ENCODE measurements at regions not wholly inside any gene's neighbourhood (a gene's known extent, or its start where the extent isn't known, plus 50 kb on each side); places are given as distances from the start of the nearest gene placed in this dataset.
"Not testable (repeated sequence)": the region's sequence is repeated elsewhere in the genome, so short reads cannot be mapped to it uniquely, and the experiment has no call there.

DNA sequence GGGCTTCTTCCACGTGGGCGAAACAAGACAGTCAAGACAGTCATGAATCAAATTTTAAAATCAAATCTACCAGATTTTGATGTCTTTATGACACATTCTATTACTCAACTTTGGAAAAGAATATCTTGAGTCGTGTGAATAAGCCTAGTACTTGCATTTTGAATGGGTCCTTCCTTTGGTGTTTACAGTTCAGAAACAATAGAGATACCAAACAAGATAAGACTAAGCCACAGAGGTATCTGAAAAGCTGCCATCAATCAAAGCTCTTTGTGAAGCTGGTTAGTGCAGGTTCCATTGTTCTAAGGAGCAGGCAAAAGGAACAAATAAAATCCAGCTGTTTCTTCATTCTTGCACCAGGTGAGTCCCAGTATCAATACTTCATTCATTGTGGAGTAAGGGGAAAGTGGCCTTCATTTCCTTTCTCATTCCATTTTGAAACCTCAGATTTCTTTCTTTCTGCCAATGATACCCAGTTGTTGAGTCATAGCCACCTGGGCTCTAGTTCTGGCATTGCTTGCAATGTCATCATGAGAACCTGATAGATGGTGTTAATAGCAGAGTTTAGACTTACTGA lies 151.7 kb upstream of the L3MBTL4 start:
- Histone ChIP-seq H3K4me1 (ENCODE audit: insufficient read depth, low read length) (no peaks in the 10 kb centered on the region), H3K4me3 (ENCODE audit: low read length) (no peak overlapping the region), H3K36me3 (ENCODE audit: insufficient read depth, low read length) (no peaks in the 10 kb centered on the region), H2AFZ (ENCODE audit: low read depth, low read length) (no peak overlapping the region), H3K27me3 (ENCODE audit: insufficient read depth, low read length) (no peaks in the 10 kb centered on the region), H3K9me3 (ENCODE audit: low read length) (no peaks in the 10 kb centered on the region)

DNA sequence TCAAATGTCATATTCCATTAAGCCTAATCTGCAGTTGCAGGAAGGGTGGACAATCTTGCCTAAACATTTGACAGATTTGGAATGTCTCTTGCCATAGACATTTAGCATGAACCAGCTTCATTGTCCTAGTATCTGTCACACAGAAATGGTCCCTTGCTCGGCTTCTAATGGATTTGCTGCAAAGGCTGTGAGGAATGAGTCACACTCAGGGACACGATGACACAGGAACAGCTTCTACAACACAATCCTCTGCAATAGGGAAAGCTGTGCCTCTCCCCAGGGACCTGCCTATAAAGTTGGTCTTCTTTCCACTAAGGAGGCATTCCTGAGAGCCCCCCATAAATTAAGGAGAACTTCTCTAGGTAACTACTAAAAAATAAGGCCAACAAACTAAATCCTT lies 155.1 kb upstream of the L3MBTL4 start:
- H3K4me3 ChIP-seq (ENCODE audit: low read length), result no peak overlapping the region

DNA sequence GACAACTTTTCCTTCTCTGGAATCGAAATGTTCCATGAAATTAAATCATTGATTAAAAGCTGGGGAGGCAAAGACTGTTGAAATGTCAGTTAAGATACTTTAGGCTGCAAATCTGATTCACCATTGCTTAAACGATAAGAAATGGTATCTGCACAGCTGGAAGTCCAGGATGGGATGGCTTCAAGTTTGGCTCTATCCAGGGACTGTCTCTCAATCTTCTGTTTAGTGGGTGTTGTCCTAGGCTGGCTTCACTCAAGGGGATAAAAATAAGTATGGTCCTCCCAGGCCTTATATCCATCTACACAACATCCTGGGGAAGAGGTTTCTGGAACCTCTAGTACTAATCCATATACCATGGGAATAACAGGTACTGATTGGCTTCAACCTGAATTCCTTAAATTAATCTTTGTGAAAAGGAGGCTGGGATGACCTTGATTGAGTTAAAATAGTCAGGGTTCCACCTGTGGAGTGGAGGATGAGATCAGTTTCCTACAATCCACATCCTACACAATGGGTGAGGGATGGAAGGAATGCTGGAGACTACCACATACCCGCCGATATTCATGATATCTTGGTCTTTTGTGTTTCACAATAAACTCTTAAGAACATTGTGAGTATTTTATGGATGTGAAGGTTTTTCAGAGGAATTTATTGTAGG lies 156.0 kb upstream of the L3MBTL4 start:
- no peak overlapping the region for H2AFZ ChIP-seq (ENCODE audit: low read depth, low read length)
- no peaks in the 10 kb centered on the region for H3K9me3 ChIP-seq (ENCODE audit: low read length)
- no peak overlapping the region for H3K4me3 ChIP-seq (ENCODE audit: low read length)
- no peaks in the 10 kb centered on the region for H3K36me3 ChIP-seq (ENCODE audit: insufficient read depth, low read length)
- no peaks in the 10 kb centered on the region for H3K4me1 ChIP-seq (ENCODE audit: insufficient read depth, low read length)
- no peaks in the 10 kb centered on the region for H3K27me3 ChIP-seq (ENCODE audit: insufficient read depth, low read length)

More for the DNA sequence above, 155.1 kb upstream of the L3MBTL4 start:
- Histone ChIP-seq H3K4me1 (ENCODE audit: insufficient read depth, low read length) (no peaks in the 10 kb centered on the region), H3K36me3 (ENCODE audit: insufficient read depth, low read length) (no peaks in the 10 kb centered on the region), H2AFZ (ENCODE audit: low read depth, low read length) (no peak overlapping the region), H3K27me3 (ENCODE audit: insufficient read depth, low read length) (no peaks in the 10 kb centered on the region), H3K9me3 (ENCODE audit: low read length) (no peaks in the 10 kb centered on the region)

DNA sequence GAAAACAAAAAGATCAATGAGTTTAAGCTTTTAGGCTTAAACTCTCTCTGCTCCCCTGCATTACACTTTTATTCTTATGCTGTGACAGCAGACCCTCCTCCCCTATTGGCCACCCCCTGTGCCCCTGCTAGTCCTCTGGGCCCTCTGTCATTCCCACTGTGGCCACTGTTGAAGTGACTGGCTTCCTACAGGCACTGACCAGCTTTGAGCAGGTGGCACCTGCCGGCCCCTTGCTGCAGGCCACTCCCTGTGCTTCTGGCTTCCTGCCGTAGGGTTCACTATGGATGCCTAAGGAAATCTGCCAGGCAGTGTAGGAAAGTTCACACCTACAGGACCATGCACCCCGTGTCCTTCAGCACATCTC lies 156.5 kb upstream of the L3MBTL4 start:
- Histone ChIP-seq H3K4me1 (ENCODE audit: insufficient read depth, low read length) (no peaks in the 10 kb centered on the region), H2AFZ (ENCODE audit: low read depth, low read length) (no peak overlapping the region), H3K36me3 (ENCODE audit: insufficient read depth, low read length) (no peaks in the 10 kb centered on the region), H3K27me3 (ENCODE audit: insufficient read depth, low read length) (no peaks in the 10 kb centered on the region), H3K4me3 (ENCODE audit: low read length) (no peak overlapping the region), H3K9me3 (ENCODE audit: low read length) (no peaks in the 10 kb centered on the region)

DNA sequence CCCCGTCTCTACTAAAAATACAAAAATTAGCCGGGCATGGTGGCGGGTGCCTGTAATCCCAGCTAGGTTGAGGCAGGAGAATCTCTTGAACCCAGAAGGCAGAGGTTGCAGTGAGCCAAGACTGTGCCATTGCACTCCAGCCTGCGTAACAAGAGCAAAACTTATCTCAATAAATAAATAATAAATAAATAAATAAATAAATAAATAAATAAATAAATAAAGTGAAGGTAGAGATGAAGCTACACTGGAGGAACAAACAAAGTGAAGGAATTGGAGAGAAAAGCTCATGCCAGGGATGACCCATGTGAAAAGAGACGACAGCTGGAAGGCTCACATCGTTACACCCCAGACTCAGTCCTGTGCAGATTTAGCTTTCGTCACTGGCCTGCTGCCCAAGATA lies 157.3 kb upstream of the ARHGAP28 start:
- H3K27me3 ChIP-seq (ENCODE audit: insufficient read depth, low read length); H2AFZ ChIP-seq (ENCODE audit: low read depth, low read length); H3K4me3 ChIP-seq (ENCODE audit: low read length); H3K36me3 ChIP-seq (ENCODE audit: insufficient read depth, low read length); H3K9me3 ChIP-seq (ENCODE audit: low read length); H3K4me1 ChIP-seq (ENCODE audit: insufficient read depth, low read length): not testable (repeated sequence)

DNA sequence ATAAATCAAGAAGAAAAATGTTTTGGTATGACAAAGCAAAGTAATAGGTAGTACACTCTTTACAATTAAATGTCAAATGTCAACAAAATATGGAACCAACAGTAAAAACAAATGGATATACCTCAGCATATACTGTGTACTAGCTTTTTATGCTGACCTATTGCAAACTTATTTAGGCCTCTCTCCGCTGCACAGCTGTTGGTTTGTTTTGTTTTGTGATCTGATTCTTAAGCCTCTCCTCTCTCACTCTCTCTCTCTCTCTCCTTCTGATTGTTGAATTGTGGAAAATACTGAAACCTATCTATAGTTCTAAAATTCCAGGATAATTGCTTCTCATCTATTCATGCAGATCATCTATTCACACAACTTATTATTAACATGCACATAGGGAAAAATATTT lies 154.9 kb upstream of the ARHGAP28 start:
- Histone ChIP-seq H3K4me1 (ENCODE audit: insufficient read depth, low read length) (no peaks in the 10 kb centered on the region), H3K27me3 (ENCODE audit: insufficient read depth, low read length) (no peaks in the 10 kb centered on the region), H3K4me3 (ENCODE audit: low read length) (no peak overlapping the region), H3K9me3 (ENCODE audit: low read length) (no peaks in the 10 kb centered on the region), H3K36me3 (ENCODE audit: insufficient read depth, low read length) (no peaks in the 10 kb centered on the region), H2AFZ (ENCODE audit: low read depth, low read length) (no peak overlapping the region)

DNA sequence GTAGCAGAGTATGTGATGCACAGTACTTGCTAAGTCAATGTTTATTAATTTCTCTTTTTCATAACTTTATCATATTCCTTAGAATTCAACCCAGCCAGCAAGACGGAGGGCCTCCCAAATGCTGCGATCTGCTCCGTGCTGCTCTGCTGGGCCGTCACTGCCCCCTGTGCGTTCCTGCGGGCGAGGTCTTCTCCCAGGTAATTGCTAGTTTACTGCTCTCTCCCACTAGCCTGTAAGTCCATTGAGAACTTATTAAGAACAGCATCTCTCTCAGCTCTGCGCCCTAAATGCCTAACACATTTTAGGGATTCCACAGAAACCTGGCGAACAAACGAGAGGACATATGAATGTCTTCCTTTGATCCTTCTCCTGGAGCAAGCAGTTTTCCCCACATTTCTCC lies 153.6 kb upstream of the ARHGAP28 start:
- H2AFZ ChIP-seq (ENCODE audit: low read depth, low read length), result no peak overlapping the region
- no peaks in the 10 kb centered on the region for H3K27me3 ChIP-seq (ENCODE audit: insufficient read depth, low read length)
- H3K36me3 ChIP-seq (ENCODE audit: insufficient read depth, low read length), result no peaks in the 10 kb centered on the region
- no peaks in the 10 kb centered on the region for H3K9me3 ChIP-seq (ENCODE audit: low read length)
- H3K4me1 ChIP-seq (ENCODE audit: insufficient read depth, low read length), result no peaks in the 10 kb centered on the region
- H3K4me3 ChIP-seq (ENCODE audit: low read length), result no peak overlapping the region

DNA sequence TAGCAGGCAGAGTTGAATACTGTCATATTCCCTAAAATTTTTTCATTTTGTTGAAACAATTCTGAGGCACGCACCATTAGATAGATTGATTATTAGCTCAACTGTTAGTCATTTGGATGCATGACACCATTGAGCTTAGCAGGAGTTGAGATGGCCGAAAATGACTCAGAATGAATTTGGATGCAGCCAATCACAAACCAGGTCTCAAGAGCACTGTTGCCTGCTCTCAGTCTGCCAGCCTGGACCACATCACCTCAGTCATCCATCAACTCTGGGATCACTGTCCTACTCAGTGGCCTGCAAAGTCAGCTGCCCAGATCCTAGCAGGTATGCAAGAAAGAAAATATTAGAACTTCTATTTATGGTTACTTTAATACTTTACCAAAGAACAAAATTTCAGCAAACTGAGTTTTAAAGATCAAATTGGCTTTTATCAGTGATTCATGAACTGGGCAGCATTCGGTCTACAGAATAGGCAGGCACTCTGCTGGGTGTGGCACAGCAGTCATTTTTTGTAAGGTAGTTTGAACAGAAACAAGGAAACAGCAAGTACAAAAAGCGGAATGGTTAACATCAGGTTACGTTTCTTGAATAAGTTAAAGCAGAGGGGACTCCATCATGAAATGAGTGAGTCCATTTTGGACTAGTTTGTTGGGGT lies 152.7 kb upstream of the ARHGAP28 start:
- Histone ChIP-seq H3K4me1 (ENCODE audit: insufficient read depth, low read length) (no peaks in the 10 kb centered on the region), H3K4me3 (ENCODE audit: low read length) (no peak overlapping the region), H3K9me3 (ENCODE audit: low read length) (no peaks in the 10 kb centered on the region), H2AFZ (ENCODE audit: low read depth, low read length) (no peak overlapping the region), H3K27me3 (ENCODE audit: insufficient read depth, low read length) (no peaks in the 10 kb centered on the region), H3K36me3 (ENCODE audit: insufficient read depth, low read length) (no peaks in the 10 kb centered on the region)

DNA sequence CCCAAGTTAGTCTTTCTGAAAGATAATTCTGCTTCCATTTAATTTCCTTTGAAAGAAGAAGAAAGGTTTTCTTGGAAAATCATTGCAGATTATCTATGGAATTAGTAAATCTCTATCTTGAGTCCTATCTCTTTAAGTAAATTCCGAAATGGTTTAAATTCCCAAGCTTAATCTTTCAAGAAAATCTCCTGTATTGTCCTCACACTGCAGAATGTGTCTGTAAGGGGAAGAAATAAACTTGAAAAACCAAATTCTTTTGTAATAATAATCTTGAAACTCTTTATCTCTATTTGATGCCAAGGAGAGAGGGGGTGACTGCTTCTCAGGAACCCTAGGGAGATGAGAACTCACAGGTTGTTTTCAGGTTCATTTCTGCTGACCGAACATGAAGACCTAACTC lies 150.8 kb upstream of the ARHGAP28 start:
- no peak overlapping the region for H2AFZ ChIP-seq (ENCODE audit: low read depth, low read length)
- no peaks in the 10 kb centered on the region for H3K36me3 ChIP-seq (ENCODE audit: insufficient read depth, low read length)
- H3K4me1 ChIP-seq (ENCODE audit: insufficient read depth, low read length), result no peaks in the 10 kb centered on the region
- H3K4me3 ChIP-seq (ENCODE audit: low read length), result no peak overlapping the region
- H3K9me3 ChIP-seq (ENCODE audit: low read length), result no peaks in the 10 kb centered on the region
- H3K27me3 ChIP-seq (ENCODE audit: insufficient read depth, low read length), result no peaks in the 10 kb centered on the region

DNA sequence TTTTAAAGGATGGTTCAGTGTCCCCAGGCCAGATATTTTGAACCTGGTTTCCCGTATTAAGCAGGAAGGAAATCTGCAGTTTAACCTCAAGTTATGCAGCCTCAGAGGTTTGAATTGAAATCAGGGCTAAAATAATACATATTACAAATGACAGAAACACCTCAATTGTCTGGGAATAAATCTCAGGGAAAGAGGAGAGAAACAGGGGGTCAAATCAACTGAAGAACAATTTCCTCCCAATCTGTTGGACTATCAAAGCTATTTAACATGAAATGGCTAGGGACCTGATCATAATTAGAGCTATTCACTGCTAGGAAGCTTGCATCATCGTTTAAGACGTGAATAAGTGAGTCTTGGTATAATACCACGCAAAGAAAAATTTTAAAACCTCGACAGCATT lies 150.0 kb upstream of the ARHGAP28 start:
- Histone ChIP-seq H3K4me3 (ENCODE audit: low read length) (no peak overlapping the region), H3K36me3 (ENCODE audit: insufficient read depth, low read length) (no peaks in the 10 kb centered on the region), H3K4me1 (ENCODE audit: insufficient read depth, low read length) (no peaks in the 10 kb centered on the region), H3K27me3 (ENCODE audit: insufficient read depth, low read length) (no peaks in the 10 kb centered on the region), H3K9me3 (ENCODE audit: low read length) (no peaks in the 10 kb centered on the region), H2AFZ (ENCODE audit: low read depth, low read length) (no peak overlapping the region)

DNA sequence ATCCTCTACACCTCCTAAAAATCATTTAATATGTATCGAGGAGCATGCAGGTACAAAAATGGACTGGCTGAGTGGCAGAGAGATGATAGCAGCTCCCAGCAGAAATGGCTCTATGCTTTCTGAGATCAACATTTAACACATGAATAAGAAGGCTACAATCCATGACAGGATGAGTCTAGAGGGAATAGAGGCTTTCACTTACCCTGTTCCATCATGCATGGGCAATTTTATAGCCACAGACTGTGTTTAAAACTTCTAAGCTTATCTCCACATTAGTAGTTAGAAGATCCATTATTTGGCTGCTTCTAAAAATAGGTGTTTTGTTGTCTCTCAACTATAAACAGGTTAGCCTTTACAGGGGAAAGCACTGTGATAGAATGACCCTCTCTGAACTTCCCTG lies 149.1 kb upstream of the ARHGAP28 start:
- Histone ChIP-seq H3K36me3 (ENCODE audit: insufficient read depth, low read length) (no peaks in the 10 kb centered on the region), H2AFZ (ENCODE audit: low read depth, low read length) (no peak overlapping the region), H3K27me3 (ENCODE audit: insufficient read depth, low read length) (no peaks in the 10 kb centered on the region), H3K9me3 (ENCODE audit: low read length) (no peaks in the 10 kb centered on the region), H3K4me3 (ENCODE audit: low read length) (no peak overlapping the region), H3K4me1 (ENCODE audit: insufficient read depth, low read length) (no peaks in the 10 kb centered on the region)

DNA sequence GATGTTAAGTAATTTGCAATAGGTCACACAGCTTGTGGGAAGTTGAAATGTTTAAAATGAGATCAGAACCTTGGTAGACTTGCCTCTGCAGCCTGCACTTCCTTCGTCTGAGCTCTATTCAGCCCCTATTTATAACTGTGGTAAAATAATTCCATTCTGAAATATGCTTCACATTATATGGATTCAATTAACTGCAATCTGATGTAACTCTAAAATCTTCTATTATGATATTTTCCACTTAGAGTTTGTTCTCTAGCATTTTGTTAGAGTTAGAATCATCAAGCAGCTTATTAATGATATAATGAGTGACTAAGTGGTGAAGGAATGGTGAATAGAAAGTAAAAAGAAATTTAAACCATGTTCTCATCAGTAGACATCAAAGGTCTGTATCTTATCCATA lies 139.6 kb upstream of the ARHGAP28 start:
- H3K27me3 ChIP-seq (ENCODE audit: insufficient read depth, low read length), result no peaks in the 10 kb centered on the region
- peaks cover 1% of the 10 kb centered on the region for H3K9me3 ChIP-seq (ENCODE audit: low read length)
- no peaks in the 10 kb centered on the region for H3K4me1 ChIP-seq (ENCODE audit: insufficient read depth, low read length)
- no peak overlapping the region for H3K4me3 ChIP-seq (ENCODE audit: low read length)
- no peaks in the 10 kb centered on the region for H3K36me3 ChIP-seq (ENCODE audit: insufficient read depth, low read length)
- H2AFZ ChIP-seq (ENCODE audit: low read depth, low read length), result no peak overlapping the region

DNA sequence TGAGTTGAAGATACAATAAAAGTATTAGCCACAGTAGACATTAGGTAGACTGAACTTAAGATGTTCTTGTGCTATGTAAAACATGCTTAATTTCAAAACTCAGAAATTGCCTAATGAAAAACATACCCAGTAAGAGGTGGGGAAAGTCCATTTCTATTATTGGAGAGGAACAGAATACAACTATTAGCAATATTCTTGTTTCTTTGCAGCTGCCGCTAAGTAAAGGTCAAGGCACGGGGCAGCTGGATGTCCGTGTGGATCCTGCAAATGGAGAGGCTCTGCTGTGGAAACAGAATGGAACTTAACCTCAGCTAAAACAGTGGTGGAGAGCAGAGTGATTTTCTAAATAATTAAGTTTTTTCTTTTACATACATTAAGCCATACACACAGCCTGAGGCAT lies 139.2 kb upstream of the ARHGAP28 start:
- Histone ChIP-seq H2AFZ (ENCODE audit: low read depth, low read length) (no peak overlapping the region), H3K4me1 (ENCODE audit: insufficient read depth, low read length) (no peaks in the 10 kb centered on the region), H3K27me3 (ENCODE audit: insufficient read depth, low read length) (no peaks in the 10 kb centered on the region), H3K4me3 (ENCODE audit: low read length) (no peak overlapping the region), H3K36me3 (ENCODE audit: insufficient read depth, low read length) (no peaks in the 10 kb centered on the region), H3K9me3 (ENCODE audit: low read length) (peaks cover 1% of the 10 kb centered on the region)

DNA sequence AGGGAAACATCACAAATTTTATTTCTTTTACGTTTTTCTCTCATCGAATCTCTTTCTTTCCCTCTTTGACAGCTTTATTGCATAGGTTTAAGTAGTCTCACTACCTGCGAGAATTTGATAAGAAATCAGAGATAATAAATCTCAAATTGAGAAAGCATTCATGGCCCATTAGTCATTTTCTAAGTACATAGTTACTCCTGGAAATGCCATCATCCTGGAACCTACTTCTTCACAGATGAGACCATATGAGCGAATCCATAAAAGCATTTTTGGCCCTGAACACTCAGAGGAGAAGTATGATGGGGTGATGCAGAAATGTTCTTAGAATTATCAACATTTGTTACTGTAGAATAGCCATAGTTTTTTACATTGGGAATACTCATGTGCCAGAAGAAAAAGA lies 138.0 kb upstream of the ARHGAP28 start:
- H3K4me3 ChIP-seq (ENCODE audit: low read length), result no peak overlapping the region
- H2AFZ ChIP-seq (ENCODE audit: low read depth, low read length), result no peak overlapping the region
- H3K27me3 ChIP-seq (ENCODE audit: insufficient read depth, low read length), result no peaks in the 10 kb centered on the region
- no peaks in the 10 kb centered on the region for H3K36me3 ChIP-seq (ENCODE audit: insufficient read depth, low read length)
- peaks cover 1% of the 10 kb centered on the region for H3K9me3 ChIP-seq (ENCODE audit: low read length)
- no peaks in the 10 kb centered on the region for H3K4me1 ChIP-seq (ENCODE audit: insufficient read depth, low read length)

Measured in neuron (in vitro differentiated cells).